ENCODE measurements at regions not wholly inside any gene's neighbourhood (a gene's known extent, or its start where the extent isn't known, plus 50 kb on each side); places are given as distances from the start of the nearest gene placed in this dataset.
"Not testable (repeated sequence)": the region's sequence is repeated elsewhere in the genome, so short reads cannot be mapped to it uniquely, and the experiment has no call there.

- intact Hi-C loops (cut with micrococcal nuclease), result loop anchor here (5.0 kb wide), 2 partner anchors 474 to 1309 kb away; partner anchors contain the start of gene DENND1B
Observed at GRCh38 chr1:199085903-199086302, 447.1 kb downstream of the PTPRC start.

- intact Hi-C loops (cut with micrococcal nuclease), result loop anchor here (5.0 kb wide), 2 partner anchors 475 to 1310 kb away; partner anchors contain the start of gene DENND1B
Observed at GRCh38 chr1:199087144-199087543, 448.3 kb downstream of the PTPRC start.

GRCh38 chr1:199089393-199090122, 450.7 kb downstream of the PTPRC start:
- intact Hi-C loops (cut with micrococcal nuclease), result loop anchor here (1.0 to 5.0 kb wide), 9 partner anchors 10 to 1312 kb away; partner anchors contain the start of gene DENND1B

GRCh38 chr1:199095628-199096027, 456.8 kb downstream of the PTPRC start:
- intact Hi-C loops (cut with micrococcal nuclease), result not testable (repeated sequence)

GRCh38 chr1:199096591-199096990, 457.8 kb downstream of the PTPRC start:
- intact Hi-C loops (cut with micrococcal nuclease), result no loop called here

- intact Hi-C loops (cut with micrococcal nuclease), result no loop called here
Observed at GRCh38 chr1:199098468-199098867, 459.6 kb downstream of the PTPRC start.

- intact Hi-C loops (cut with micrococcal nuclease), result no loop called here
Observed at GRCh38 chr1:199101139-199101538, 462.3 kb downstream of the PTPRC start.

GRCh38 chr1:199101635-199102034, 462.8 kb downstream of the PTPRC start:
- intact Hi-C loops (cut with micrococcal nuclease), result loop anchor here (1.0 kb wide), 1 partner anchor 12 kb away; no protein-coding TSS in a partner anchor

- intact Hi-C loops (cut with micrococcal nuclease), result loop anchor here (1.0 kb wide), 1 partner anchor 13 kb away; no protein-coding TSS in a partner anchor
Observed at GRCh38 chr1:199102239-199102638, 463.4 kb downstream of the PTPRC start.

- intact Hi-C loops (cut with micrococcal nuclease), result no loop called here
Observed at GRCh38 chr1:199109160-199109559, 470.3 kb downstream of the PTPRC start.

GRCh38 chr1:199112365-199112764, 473.5 kb downstream of the PTPRC start:
- intact Hi-C loops (cut with micrococcal nuclease), result loop anchor here (2.0 to 10.0 kb wide), 4 partner anchors 190 to 352 kb away; no protein-coding TSS in a partner anchor

GRCh38 chr1:199113265-199113869, 474.5 kb downstream of the PTPRC start:
- intact Hi-C loops (cut with micrococcal nuclease), result loop anchor here (1.0 to 10.0 kb wide), 10 partner anchors 72 to 351 kb away; no protein-coding TSS in a partner anchor

- intact Hi-C loops (cut with micrococcal nuclease), result loop anchor here (10.0 kb wide), 1 partner anchor 348 kb away; no protein-coding TSS in a partner anchor
Observed at GRCh38 chr1:199116488-199116887, 477.6 kb downstream of the PTPRC start.

GRCh38 chr1:199121047-199121446, 482.2 kb downstream of the PTPRC start:
- intact Hi-C loops (cut with micrococcal nuclease), result no loop called here

GRCh38 chr1:199122085-199122484, 483.2 kb downstream of the PTPRC start:
- intact Hi-C loops (cut with micrococcal nuclease), result loop anchor here (2.0 kb wide), 1 partner anchor 51 kb away; no protein-coding TSS in a partner anchor

- intact Hi-C loops (cut with micrococcal nuclease), result loop anchor here (2.0 kb wide), 1 partner anchor 50 kb away; no protein-coding TSS in a partner anchor
Observed at GRCh38 chr1:199122532-199123311, 483.9 kb downstream of the PTPRC start.

GRCh38 chr1:199123615-199124014, 484.8 kb downstream of the PTPRC start:
- intact Hi-C loops (cut with micrococcal nuclease), result loop anchor here (2.0 kb wide), 1 partner anchor 49 kb away; no protein-coding TSS in a partner anchor

GRCh38 chr1:199124351-199124750, 485.5 kb downstream of the PTPRC start:
- intact Hi-C loops (cut with micrococcal nuclease), result no loop called here

GRCh38 chr1:199129247-199129646, 490.4 kb downstream of the PTPRC start:
- intact Hi-C loops (cut with micrococcal nuclease), result no loop called here

GRCh38 chr1:199132006-199132405, 493.2 kb downstream of the PTPRC start:
- intact Hi-C loops (cut with micrococcal nuclease), result no loop called here

GRCh38 chr1:199135901-199136300, 497.1 kb downstream of the PTPRC start:
- intact Hi-C loops (cut with micrococcal nuclease), result no loop called here

All from T-helper 1 cell treated with Interleukin-12 subunit alpha and Interleukin-12 subunit beta and Interleukin-4 antibody, amounts not matched to agents 30 ng/mL and 1 ng/mL, for 36 hours (primary cell).